ENCODE measurements at regions not wholly inside any gene's neighbourhood (a gene's known extent, or its start where the extent isn't known, plus 50 kb on each side); places are given as distances from the start of the nearest gene placed in this dataset.
A peak's percentile ranks its signal among the peaks of the same experiment; 100 is the strongest.

- peak overlapping the region; percentile 96 for H3K27ac Mint-ChIP-seq
- no peak for DNase-seq
- peaks cover 83% of the 10 kb centered on the region for H3K4me1 Mint-ChIP-seq (ENCODE audit: low read depth)
- H3K4me3 Mint-ChIP-seq: peak overlapping the region; percentile 32; the same call in 1 of the 2 replicates
- no peaks in the 10 kb centered on the region; the same call in none of the 2 replicates for H3K27me3 Mint-ChIP-seq (ENCODE audit: insufficient read depth)
- peaks cover 31% of the 10 kb centered on the region for H3K36me3 Mint-ChIP-seq (ENCODE audit: low read depth)
- TF ChIP-seq, protein P1, sequence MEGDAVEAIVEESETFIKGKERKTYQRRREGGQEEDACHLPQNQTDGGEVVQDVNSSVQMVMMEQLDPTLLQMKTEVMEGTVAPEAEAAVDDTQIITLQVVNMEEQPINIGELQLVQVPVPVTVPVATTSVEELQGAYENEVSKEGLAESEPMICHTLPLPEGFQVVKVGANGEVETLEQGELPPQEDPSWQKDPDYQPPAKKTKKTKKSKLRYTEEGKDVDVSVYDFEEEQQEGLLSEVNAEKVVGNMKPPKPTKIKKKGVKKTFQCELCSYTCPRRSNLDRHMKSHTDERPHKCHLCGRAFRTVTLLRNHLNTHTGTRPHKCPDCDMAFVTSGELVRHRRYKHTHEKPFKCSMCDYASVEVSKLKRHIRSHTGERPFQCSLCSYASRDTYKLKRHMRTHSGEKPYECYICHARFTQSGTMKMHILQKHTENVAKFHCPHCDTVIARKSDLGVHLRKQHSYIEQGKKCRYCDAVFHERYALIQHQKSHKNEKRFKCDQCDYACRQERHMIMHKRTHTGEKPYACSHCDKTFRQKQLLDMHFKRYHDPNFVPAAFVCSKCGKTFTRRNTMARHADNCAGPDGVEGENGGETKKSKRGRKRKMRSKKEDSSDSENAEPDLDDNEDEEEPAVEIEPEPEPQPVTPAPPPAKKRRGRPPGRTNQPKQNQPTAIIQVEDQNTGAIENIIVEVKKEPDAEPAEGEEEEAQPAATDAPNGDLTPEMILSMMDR (IDR thresholded peaks at IDR 0.05): no peak
- no peaks in the 10 kb centered on the region for H3K9me3 Mint-ChIP-seq
Measured at GRCh38 chr7:131029002-131029401, 295.0 kb upstream of the KLF14 start.

DNA sequence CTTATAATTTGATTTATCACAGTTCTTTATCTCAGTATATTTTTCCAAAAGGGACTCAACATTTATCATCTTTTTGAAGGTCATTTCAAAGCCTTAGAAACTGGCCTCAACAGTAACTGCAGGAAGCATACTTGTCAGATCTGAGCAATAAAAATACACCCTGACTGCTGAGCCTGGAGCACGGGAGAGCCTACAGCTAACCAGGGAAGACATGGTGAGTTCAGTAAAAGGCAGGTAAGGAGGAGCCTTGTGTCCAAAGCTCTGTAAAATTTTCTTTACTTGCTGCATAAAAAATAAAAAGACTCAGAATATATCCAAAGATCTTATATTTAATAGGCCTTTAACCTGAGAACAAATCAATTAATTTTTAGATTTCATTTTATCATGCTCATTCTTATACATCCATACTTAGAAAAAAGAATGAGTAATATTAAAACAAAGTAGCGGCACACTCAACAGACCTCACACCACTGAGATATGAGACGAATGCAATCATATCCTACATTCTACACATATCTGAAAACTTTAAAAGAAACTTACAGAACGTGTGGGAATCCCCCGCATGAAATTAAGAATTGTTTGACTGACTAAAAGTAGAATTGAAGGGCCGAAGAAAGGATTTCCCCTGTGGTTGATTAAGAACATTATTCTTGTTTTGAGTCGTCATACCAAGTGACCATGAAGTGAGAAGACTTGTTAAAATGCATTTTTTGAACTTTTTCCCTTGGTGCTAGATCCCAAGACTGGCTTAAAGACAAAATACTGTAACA, 296.4 kb upstream of the MKLN1 start:
- TF ChIP-seq, protein P1 (IDR thresholded peaks at IDR 0.05): no peak
- H3K27ac Mint-ChIP-seq: no peak overlapping the region
- no peaks in the 10 kb centered on the region; the same call in none of the 2 replicates for H3K27me3 Mint-ChIP-seq (ENCODE audit: insufficient read depth)
- no peak overlapping the region for H3K4me3 Mint-ChIP-seq
- H3K4me1 Mint-ChIP-seq (ENCODE audit: low read depth): peaks cover 78% of the 10 kb centered on the region
- H3K9me3 Mint-ChIP-seq: no peaks in the 10 kb centered on the region
- DNase-seq: no peak
- peaks cover 36% of the 10 kb centered on the region for H3K36me3 Mint-ChIP-seq (ENCODE audit: low read depth)

- H3K4me3 Mint-ChIP-seq: no peak overlapping the region
- DNase-seq: no peak
Measured at GRCh38 chr7:131032786-131033185, 294.9 kb upstream of the MKLN1 start.

GRCh38 chr7:131034166-131034881, 293.4 kb upstream of the MKLN1 start:
- TF ChIP-seq, protein P1 (IDR thresholded peaks at IDR 0.05): no peak
- peaks cover 36% of the 10 kb centered on the region for H3K36me3 Mint-ChIP-seq (ENCODE audit: low read depth)
- no peak for DNase-seq
- peak overlapping the region; percentile 2; the same call in 1 of the 2 replicates for H3K27ac Mint-ChIP-seq
- H3K4me1 Mint-ChIP-seq (ENCODE audit: low read depth): peaks cover 69% of the 10 kb centered on the region
- peaks cover 4% of the 10 kb centered on the region; the same call in 1 of the 2 replicates for H3K27me3 Mint-ChIP-seq (ENCODE audit: insufficient read depth)
- no peak overlapping the region for H3K4me3 Mint-ChIP-seq
- no peaks in the 10 kb centered on the region for H3K9me3 Mint-ChIP-seq

More at GRCh38 chr7:131032786-131033185, 294.9 kb upstream of the MKLN1 start:
- H3K27me3 Mint-ChIP-seq (ENCODE audit: insufficient read depth): no peaks in the 10 kb centered on the region
- no peaks in the 10 kb centered on the region for H3K9me3 Mint-ChIP-seq
- H3K27ac Mint-ChIP-seq: no peak overlapping the region
- H3K36me3 Mint-ChIP-seq (ENCODE audit: low read depth): peaks cover 36% of the 10 kb centered on the region
- peaks cover 71% of the 10 kb centered on the region for H3K4me1 Mint-ChIP-seq (ENCODE audit: low read depth)
- TF ChIP-seq, protein P1 (IDR thresholded peaks at IDR 0.05): no peak

- TF ChIP-seq, protein P1 (IDR thresholded peaks at IDR 0.05): no peak
- no peaks in the 10 kb centered on the region for H3K9me3 Mint-ChIP-seq
- peak overlapping the region; percentile 45 for H3K27ac Mint-ChIP-seq
- no peak overlapping the region for H3K4me3 Mint-ChIP-seq
- DNase-seq: no peak
- H3K27me3 Mint-ChIP-seq (ENCODE audit: insufficient read depth): peaks cover 4% of the 10 kb centered on the region; the same call in 1 of the 2 replicates
- H3K36me3 Mint-ChIP-seq (ENCODE audit: low read depth): peaks cover 27% of the 10 kb centered on the region; the same call in 1 of the 2 replicates
- H3K4me1 Mint-ChIP-seq (ENCODE audit: low read depth): peaks cover 73% of the 10 kb centered on the region
Measured at GRCh38 chr7:131035088-131035770, 292.4 kb upstream of the MKLN1 start.
